PC-9 (cell line): ENCODE measurements at regions not wholly inside any gene's neighbourhood (a gene's known extent, or its start where the extent isn't known, plus 50 kb on each side); places are given as distances from the start of the nearest gene placed in this dataset.

ENCODE experiments used
- BruUV-seq: library from RNA; stranded (reverse); fragments of 400-500 nt; replicated peaks from 2 replicates; lab custom pipeline; 2021; lab: Mats Ljungman, UMichigan
- CTCF ChIA-PET: fragments of 300-600 bp; sonication (Branson Sonifier 250); formaldehyde crosslinking; loops from one replicate; lab custom pipeline; 2022; ENCODE audit warnings: antibody characterized with exemption; lab: Charles Lee
- POLR2A ChIA-PET: fragments of 300-600 bp; sonication (Branson Sonifier 250); formaldehyde crosslinking; loops from one replicate; lab custom pipeline; 2022; ENCODE audit warnings: antibody characterized with exemption; ENCODE audit not compliant: unreplicated experiment; lab: Charles Lee
- DNase-seq, 2 experiments: peaks; one replicate each; pipeline versions ENCODE4 v3.0.0 to v3.0.0-alpha.2; 2015 to 2022; ENCODE audit warnings: mixed read lengths in 1 of 2
- H2AFZ ChIP-seq: fragments of 200-600 bp; sonication (generic); 2 replicates; pipeline ENCODE4 v1.8.1; 2017; ENCODE audit warnings: antibody characterized with exemption
- H3F3A ChIP-seq: fragments of 200-600 bp; sonication (generic); 2 replicates; pipeline ENCODE4 v1.8.1; 2017; ENCODE audit warnings: antibody characterized with exemption, mild to moderate bottlenecking, low read depth; ENCODE audit not compliant: insufficient read depth
- H3K27ac ChIP-seq: fragments of 200-600 bp; sonication (generic); 2 replicates; pipeline ENCODE4 v1.6.1; 2016; ENCODE audit warnings: mixed run types
- H3K27me3 ChIP-seq: fragments of 200-600 bp; sonication (generic); 2 replicates; pipeline ENCODE4 v1.6.1; 2016; ENCODE audit warnings: low read depth, mixed run types; ENCODE audit not compliant: insufficient read depth
- H3K36me3 ChIP-seq: fragments of 200-600 bp; sonication (generic); 2 replicates; pipeline ENCODE4 v1.6.1; 2016; ENCODE audit warnings: low read depth, mixed run types
- H3K4me1 ChIP-seq: fragments of 200-600 bp; sonication (generic); replicated peaks from 2 replicates; pipeline ENCODE4 v1.6.1; 2016; ENCODE audit warnings: mixed run types; ENCODE audit not compliant: insufficient read depth
- H3K4me2 ChIP-seq: fragments of 200-600 bp; sonication (generic); 2 replicates; pipeline ENCODE4 v1.6.1; 2017; ENCODE audit warnings: mixed run types
- H3K4me3 ChIP-seq: fragments of 200-600 bp; sonication (generic); 2 replicates; pipeline ENCODE4 v1.6.1; 2016; ENCODE audit warnings: mixed run types
- H3K79me2 ChIP-seq: fragments of 200-600 bp; sonication (generic); 2 replicates; pipeline ENCODE4 v1.6.1; 2017; ENCODE audit warnings: low read depth, mixed run types
- H3K9me2 ChIP-seq: fragments of 200-600 bp; sonication (generic); 2 replicates; pipeline ENCODE4 v1.8.1; 2017; ENCODE audit warnings: mild to moderate bottlenecking; ENCODE audit not compliant: insufficient read depth
- H3K9me3 ChIP-seq: fragments of 200-600 bp; sonication (generic); 2 replicates; pipeline ENCODE4 v1.8.1; 2016; ENCODE audit warnings: low read depth; ENCODE audit not compliant: insufficient read depth
- H4K20me1 ChIP-seq: fragments of 200-600 bp; sonication (generic); 2 replicates; pipeline ENCODE4 v1.8.1; 2017; ENCODE audit not compliant: insufficient read depth
- CTCF ChIP-seq: fragments of 200-600 bp; sonication (generic); conservative IDR thresholded peaks from 2 replicates; pipeline ENCODE4 v1.6.1; 2017; ENCODE audit warnings: mixed run types, antibody characterized with exemption, mild to moderate bottlenecking, moderate library complexity
- EZH2 ChIP-seq: fragments of 200-600 bp; sonication (generic); IDR thresholded peaks from 2 replicates; pipeline ENCODE4 v1.8.0; 2017; ENCODE audit warnings: antibody characterized with exemption, low read depth
- intact Hi-C: fragments of 100-400 bp; cut with micrococcal nuclease; formaldehyde crosslinking; loops from one replicate; pipeline ENCODE4 v1.10.0; 2022; ENCODE audit not compliant: unreplicated experiment

DNA sequence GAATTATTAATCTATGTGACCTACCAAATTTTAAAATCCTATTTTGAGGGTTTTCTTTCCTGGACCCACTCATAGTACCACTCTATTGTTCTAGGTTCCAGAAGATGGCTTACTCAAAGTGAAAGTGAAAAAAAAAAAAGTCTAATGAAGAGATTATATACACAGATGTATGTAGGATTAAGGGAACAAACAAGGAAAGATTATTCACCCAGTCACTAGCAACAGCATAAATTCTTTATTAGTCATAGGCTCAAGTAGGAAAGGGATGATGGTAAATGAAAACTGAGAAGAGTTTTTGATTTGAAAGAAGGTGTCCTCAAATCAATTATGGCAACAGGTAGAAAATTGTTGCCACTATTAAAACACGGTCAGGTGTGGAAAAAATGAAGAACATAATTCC lies 923.7 kb downstream of the TBC1D32 start:
- no TSS peak for BruUV-seq
- intact Hi-C loops = no loop called here
- no peaks in the 10 kb centered on the region for H3F3A ChIP-seq
- H3K79me2 ChIP-seq = no peaks in the 10 kb centered on the region
- H3K9me2 ChIP-seq = no peaks in the 10 kb centered on the region; the same call in none of the 2 replicates
- no peak overlapping the region for H3K27ac ChIP-seq
- no peak overlapping the region for H3K4me3 ChIP-seq
- no peak for DNase-seq
- H4K20me1 ChIP-seq = no peaks in the 10 kb centered on the region
- ChIA-PET CTCF (no interaction called here), POLR2A (no interaction called here)
- H2AFZ ChIP-seq = no peak overlapping the region
- TF ChIP-seq EZH2 = no peak
- TF ChIP-seq CTCF = no peak
- H3K36me3 ChIP-seq = no peaks in the 10 kb centered on the region
- no peaks in the 10 kb centered on the region for H3K27me3 ChIP-seq
- no peak overlapping the region for H3K4me2 ChIP-seq
- H3K4me1 ChIP-seq = no peaks in the 10 kb centered on the region
- no peaks in the 10 kb centered on the region for H3K9me3 ChIP-seq

GRCh38 chr6:120407696-120408095 lies 926.6 kb downstream of the TBC1D32 start:
- Histone ChIP-seq H3K9me2 (no peaks in the 10 kb centered on the region; the same call in 1 of the 2 replicates), H4K20me1 (no peaks in the 10 kb centered on the region), H3K36me3 (no peaks in the 10 kb centered on the region), H2AFZ (no peak overlapping the region), H3K27ac (no peak overlapping the region), H3K4me1 (no peaks in the 10 kb centered on the region), H3K79me2 (no peaks in the 10 kb centered on the region), H3K9me3 (no peaks in the 10 kb centered on the region), H3F3A (no peaks in the 10 kb centered on the region), H3K4me2 (no peak overlapping the region), H3K27me3 (no peaks in the 10 kb centered on the region), H3K4me3 (no peak overlapping the region)
- ChIA-PET POLR2A (no interaction called here), CTCF (no interaction called here)
- no peak for TF ChIP-seq EZH2
- no peak for TF ChIP-seq CTCF
- intact Hi-C loops = no loop called here
- BruUV-seq = no TSS peak
- no peak for DNase-seq

DNA sequence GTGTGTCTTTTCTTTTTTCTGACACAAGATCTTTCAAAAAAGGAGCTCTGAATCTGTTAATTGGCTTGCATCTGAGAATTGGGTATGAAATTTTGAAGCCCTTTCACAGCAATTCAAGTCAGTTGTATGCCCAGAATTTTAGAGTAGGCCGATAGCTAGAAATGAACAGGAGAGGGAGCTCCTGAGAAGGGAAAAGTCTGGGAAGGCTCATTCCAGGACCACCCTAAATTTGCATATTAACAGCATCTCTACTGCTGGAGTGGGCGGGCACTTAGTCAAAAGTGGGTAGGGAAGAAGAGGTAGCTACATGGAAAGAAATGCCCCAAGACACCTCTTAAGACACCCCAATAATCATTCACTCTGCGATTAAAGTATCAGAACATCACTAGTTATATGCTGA lies 928.3 kb downstream of the TBC1D32 start:
- no TSS peak for BruUV-seq
- Histone ChIP-seq H3K36me3 (no peaks in the 10 kb centered on the region), H3K9me2 (no peaks in the 10 kb centered on the region; the same call in 1 of the 2 replicates), H3K27me3 (no peaks in the 10 kb centered on the region), H3K4me2 (no peak overlapping the region), H3F3A (no peaks in the 10 kb centered on the region), H3K4me1 (no peaks in the 10 kb centered on the region), H3K9me3 (no peaks in the 10 kb centered on the region), H3K4me3 (no peak overlapping the region), H3K79me2 (no peaks in the 10 kb centered on the region), H2AFZ (no peak overlapping the region), H4K20me1 (no peaks in the 10 kb centered on the region), H3K27ac (no peak overlapping the region)
- ChIA-PET POLR2A (no interaction called here), CTCF (no interaction called here)
- DNase-seq = no peak
- TF ChIP-seq EZH2 = no peak
- TF ChIP-seq CTCF = peak; percentile 50
- intact Hi-C loops = no loop called here
